Naive thymus-derived CD4-positive, alpha-beta T cell (primary cell): ENCODE measurements at regions not wholly inside any gene's neighbourhood (a gene's known extent, or its start where the extent isn't known, plus 50 kb on each side); places are given as distances from the start of the nearest gene placed in this dataset.
"Not testable (repeated sequence)": the region's sequence is repeated elsewhere in the genome, so short reads cannot be mapped to it uniquely, and the experiment has no call there.

Experiments used
- ATAC-seq: fragments of 150-1000 bp; cut with Tn5 transposase; 2 replicates; pipeline ENCODE4 v1.10.0; 2021; ENCODE audit warnings: mild to moderate bottlenecking, moderate library complexity
- CTCF ChIA-PET: fragments of 350-600 bp; sonication (Branson Sonifier 250); formaldehyde crosslinking; loops from one replicate; lab custom pipeline; 2021; ENCODE audit warnings: antibody characterized with exemption; lab: Charles Lee
- POLR2A ChIA-PET: fragments of 350-600 bp; sonication (Branson Sonifier 250); formaldehyde crosslinking; loops from one replicate; lab custom pipeline; 2021; ENCODE audit warnings: antibody characterized with exemption, inconsistent platforms; lab: Charles Lee
- DNase-seq, 9 donors: peaks; one replicate each; pipeline versions ENCODE4 v3.0.0 to v3.0.0-alpha.2; 2020 to 2022; ENCODE audit warnings: mixed read lengths in 1 of 9
- H3K27ac ChIP-seq: one replicate; pipeline ENCODE4 v1.7.0; 2013; ENCODE audit warnings: mild to moderate bottlenecking, low read depth, low read length, moderate library complexity
- H3K27me3 ChIP-seq, 2 donors: one replicate each; pipeline ENCODE4 v1.7.0; 2013; ENCODE audit warnings: low read length in 2 of 2, mild to moderate bottlenecking in 2 of 2, moderate library complexity in 2 of 2; ENCODE audit not compliant: control insufficient read depth in 2 of 2, insufficient read depth in 2 of 2
- H3K36me3 ChIP-seq, 3 experiments: 1 replicate in 2 of 3; 2 replicates in 1 of 3; pipeline ENCODE4 v1.7.0; 2013; ENCODE audit warnings: low read length in 3 of 3, mild to moderate bottlenecking in 3 of 3, moderate library complexity in 1 of 3; ENCODE audit not compliant: insufficient read depth in 3 of 3, control insufficient read depth in 2 of 3
- H3K4me1 ChIP-seq, 2 donors: one replicate each; pipeline ENCODE4 v1.7.0; 2013; ENCODE audit warnings: low read length in 2 of 2, mild to moderate bottlenecking in 2 of 2, moderate library complexity in 1 of 2; ENCODE audit not compliant: control insufficient read depth in 2 of 2, insufficient read depth in 2 of 2
- H3K4me3 ChIP-seq: 2 replicates; pipeline ENCODE4 v1.7.0; 2013; ENCODE audit warnings: mild to moderate bottlenecking, low read length
- H3K9me3 ChIP-seq, 3 experiments: 1 replicate in 2 of 3; 2 replicates in 1 of 3; pipeline ENCODE4 v1.7.0; 2013; ENCODE audit warnings: low read length in 3 of 3; ENCODE audit not compliant: control insufficient read depth in 2 of 3
- H3K27ac Mint-ChIP-seq, 9 donors: one replicate each; pipeline ENCODE4 v1.8.0; 2020 to 2022; ENCODE audit warnings: mixed read lengths in 9 of 9, mild to moderate bottlenecking in 8 of 9, moderate library complexity in 5 of 9, inconsistent platforms in 2 of 9
- H3K27me3 Mint-ChIP-seq, 5 donors: one replicate each; pipeline ENCODE4 v1.8.0; 2021 to 2022; ENCODE audit warnings: mixed read lengths in 5 of 5, mild to moderate bottlenecking in 1 of 5
- H3K36me3 Mint-ChIP-seq, 5 donors: one replicate each; pipeline ENCODE4 v1.8.0; 2020 to 2022; ENCODE audit warnings: mixed read lengths in 5 of 5, mild to moderate bottlenecking in 3 of 5, inconsistent platforms in 1 of 5
- H3K4me1 Mint-ChIP-seq, 7 donors: one replicate each; pipeline ENCODE4 v1.8.0; 2020 to 2022; ENCODE audit warnings: mixed read lengths in 7 of 7, mild to moderate bottlenecking in 3 of 7, inconsistent platforms in 1 of 7
- H3K4me3 Mint-ChIP-seq, 10 donors: one replicate each; pipeline ENCODE4 v1.8.0; 2020 to 2022; ENCODE audit warnings: mild to moderate bottlenecking in 10 of 10, mixed read lengths in 10 of 10, moderate library complexity in 6 of 10, inconsistent platforms in 2 of 10
- H3K9me3 Mint-ChIP-seq, 11 donors: one replicate each; pipeline ENCODE4 v1.8.0; 2020 to 2022; ENCODE audit warnings: mixed read lengths in 11 of 11, mild to moderate bottlenecking in 4 of 11, inconsistent platforms in 1 of 11, moderate library complexity in 1 of 11
- intact Hi-C, 2 donors: fragments of 100-400 bp; cut with micrococcal nuclease; formaldehyde crosslinking; loops; one replicate each; pipeline ENCODE4 v1.15.1; 2023

DNA sequence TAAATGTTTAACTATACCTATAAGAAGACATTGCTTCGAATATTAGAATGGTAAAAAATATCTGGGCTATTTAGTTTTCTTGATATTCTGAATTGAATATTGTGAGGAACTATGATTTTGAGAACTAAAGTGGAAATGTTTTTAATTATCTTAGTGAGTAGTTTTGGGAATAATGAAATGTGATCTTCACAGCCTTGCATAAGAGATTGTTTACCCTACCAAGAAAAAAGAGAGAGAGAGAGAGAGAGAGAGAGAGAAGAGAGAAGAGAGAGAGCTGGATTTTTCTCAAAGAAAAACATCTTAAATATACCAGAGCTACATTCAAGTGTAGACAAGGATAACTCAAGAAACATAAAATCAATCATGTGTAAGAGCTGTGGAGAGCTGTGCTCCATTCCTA, 148.7 kb upstream of the MAD2L1 start:
- Mint-ChIP-seq H3K36me3 (peaks cover 0 to 4% (median 0%) of the 10 kb centered on the region in 5 donors), H3K9me3 (peaks cover 0 to 14% (median 3%) of the 10 kb centered on the region in 11 donors), H3K27ac (no peak overlapping the region), H3K4me3 (no peak overlapping the region), H3K4me1 (no peaks in the 10 kb centered on the region), H3K27me3 (peaks cover 0 to 30% (median 21%) of the 10 kb centered on the region in 5 donors)
- no peak overlapping the region for H3K4me3 ChIP-seq
- ChIA-PET CTCF (no interaction called here), POLR2A (no interaction called here)
- intact Hi-C loops: no loop called here
- DNase-seq: no peak
- H3K27me3 ChIP-seq: no peaks in the 10 kb centered on the region
- no peaks in the 10 kb centered on the region for H3K36me3 ChIP-seq
- ATAC-seq: no peak
- H3K4me1 ChIP-seq: no peaks in the 10 kb centered on the region
- no peaks in the 10 kb centered on the region for H3K9me3 ChIP-seq
- H3K27ac ChIP-seq: no peak overlapping the region

DNA sequence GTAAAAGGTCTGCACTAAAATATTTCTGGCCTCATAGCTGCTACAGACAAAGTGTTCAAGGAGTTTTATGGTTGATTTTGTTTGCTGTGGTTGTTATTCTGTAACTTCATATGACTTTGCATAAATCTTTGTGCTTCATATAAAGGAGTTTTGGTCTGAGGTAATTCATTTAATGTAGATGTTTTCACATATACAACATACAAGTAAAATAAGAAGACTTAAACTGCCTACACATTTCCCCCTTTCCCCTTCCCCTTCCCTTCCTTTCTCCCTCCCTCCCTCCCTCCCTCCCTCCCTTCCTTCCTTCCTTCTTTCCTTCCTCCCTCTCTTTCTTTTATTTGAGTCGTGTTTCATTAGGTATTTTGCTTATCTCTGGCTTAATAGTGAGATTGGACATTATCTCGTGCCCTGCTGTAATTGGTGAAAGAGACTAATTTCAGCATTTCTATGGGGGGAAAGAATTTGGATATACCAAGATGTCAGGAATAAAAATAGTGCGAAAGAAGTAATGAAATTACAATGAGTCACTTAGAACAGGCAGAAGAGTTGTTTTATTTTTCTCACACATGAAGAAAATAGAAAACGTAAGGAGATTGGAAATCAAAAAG, 144.9 kb upstream of the MAD2L1 start:
- peaks cover 0 to 4% (median 0%) of the 10 kb centered on the region in 5 donors for H3K36me3 Mint-ChIP-seq
- H3K9me3 Mint-ChIP-seq: peaks cover 0 to 5% (median 0%) of the 10 kb centered on the region in 11 donors
- no peak overlapping the region for H3K4me3 Mint-ChIP-seq
- Histone ChIP-seq H3K9me3 (no peaks in the 10 kb centered on the region), H3K27ac (no peak overlapping the region), H3K4me1 (no peaks in the 10 kb centered on the region), H3K4me3 (no peak overlapping the region), H3K27me3 (no peaks in the 10 kb centered on the region), H3K36me3 (no peaks in the 10 kb centered on the region)
- peaks cover 0 to 26% (median 19%) of the 10 kb centered on the region in 5 donors for H3K27me3 Mint-ChIP-seq
- ChIA-PET CTCF (no interaction called here), POLR2A (no interaction called here)
- DNase-seq (no peak), ATAC-seq (no peak)
- no peaks in the 10 kb centered on the region for H3K4me1 Mint-ChIP-seq
- no peak overlapping the region for H3K27ac Mint-ChIP-seq
- intact Hi-C loops: no loop called here

- no peak for DNase-seq
- POLR2A ChIA-PET: no interaction called here
- H3K36me3 Mint-ChIP-seq: peaks cover 0 to 4% (median 0%) of the 10 kb centered on the region in 5 donors
Observed at GRCh38 chr4:120209706-120210105, 143.1 kb upstream of the MAD2L1 start.

GRCh38 chr4:120207021-120207420, 140.4 kb upstream of the MAD2L1 start:
- Histone ChIP-seq H3K27ac (no peak overlapping the region), H3K27me3 (no peaks in the 10 kb centered on the region), H3K9me3 (no peaks in the 10 kb centered on the region), H3K4me1 (no peaks in the 10 kb centered on the region), H3K36me3 (no peaks in the 10 kb centered on the region), H3K4me3 (no peak overlapping the region)
- Mint-ChIP-seq H3K9me3 (peaks cover 0 to 14% (median 4%) of the 10 kb centered on the region in 11 donors), H3K4me3 (no peak overlapping the region), H3K27ac (no peak overlapping the region), H3K36me3 (peaks cover 0 to 4% (median 0%) of the 10 kb centered on the region in 5 donors), H3K27me3 (peaks cover 0 to 13% (median 5%) of the 10 kb centered on the region in 5 donors), H3K4me1 (no peaks in the 10 kb centered on the region)
- CTCF ChIA-PET: no interaction called here
- intact Hi-C loops: no loop called here
- DNase-seq (no peak), ATAC-seq (no peak)
- POLR2A ChIA-PET: no interaction called here

More at GRCh38 chr4:120209706-120210105, 143.1 kb upstream of the MAD2L1 start:
- H3K4me3 ChIP-seq: no peak overlapping the region
- no peaks in the 10 kb centered on the region for H3K36me3 ChIP-seq
- no peaks in the 10 kb centered on the region for H3K9me3 ChIP-seq
- Mint-ChIP-seq H3K4me1 (no peaks in the 10 kb centered on the region), H3K4me3 (no peak overlapping the region), H3K27me3 (peaks cover 0 to 26% (median 16%) of the 10 kb centered on the region in 5 donors), H3K27ac (no peak overlapping the region), H3K9me3 (peaks cover 0 to 10% (median 2%) of the 10 kb centered on the region in 11 donors)
- no peak overlapping the region for H3K27ac ChIP-seq
- no peaks in the 10 kb centered on the region for H3K4me1 ChIP-seq
- no peak for ATAC-seq
- CTCF ChIA-PET: no interaction called here
- intact Hi-C loops: no loop called here
- no peaks in the 10 kb centered on the region for H3K27me3 ChIP-seq

DNA sequence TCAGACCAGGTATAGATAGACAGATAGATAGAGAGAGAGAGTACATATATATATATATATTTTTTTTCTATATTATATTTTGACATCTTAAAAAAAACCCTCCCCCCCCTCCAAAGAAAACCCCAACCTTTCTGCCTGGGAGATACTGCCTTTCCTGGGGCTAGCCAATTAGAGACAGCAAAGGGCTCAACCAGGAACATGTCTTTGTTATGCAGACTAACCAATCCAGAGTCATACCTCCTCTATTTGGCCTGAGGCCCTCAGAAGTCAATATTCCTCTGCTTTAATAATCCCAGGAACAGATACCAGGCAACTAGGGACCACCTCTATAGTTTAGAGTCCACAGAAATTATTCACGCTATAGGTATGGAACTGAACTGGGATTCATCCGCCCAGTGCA, 135.6 kb upstream of the MAD2L1 start:
- Histone ChIP-seq H3K27ac (no peak overlapping the region), H3K4me1 (no peaks in the 10 kb centered on the region), H3K36me3 (no peaks in the 10 kb centered on the region), H3K9me3 (no peaks in the 10 kb centered on the region), H3K27me3 (no peaks in the 10 kb centered on the region), H3K4me3 (no peak overlapping the region)
- ATAC-seq (no peak), DNase-seq (no peak)
- Mint-ChIP-seq H3K36me3 (peaks cover 0 to 2% (median 0%) of the 10 kb centered on the region in 5 donors), H3K4me3 (no peak overlapping the region), H3K4me1 (no peaks in the 10 kb centered on the region), H3K9me3 (peaks cover 0 to 14% (median 3%) of the 10 kb centered on the region in 11 donors), H3K27ac (no peak overlapping the region), H3K27me3 (peaks cover 0 to 18% (median 10%) of the 10 kb centered on the region in 5 donors)
- intact Hi-C loops: no loop called here
- CTCF ChIA-PET: no interaction called here
- POLR2A ChIA-PET: no interaction called here

GRCh38 chr4:120200573-120201110, 134.0 kb upstream of the MAD2L1 start:
- H3K9me3 ChIP-seq, H3K27me3 ChIP-seq, H3K36me3 Mint-ChIP-seq, H3K27ac Mint-ChIP-seq, H3K4me3 ChIP-seq, DNase-seq, H3K4me3 Mint-ChIP-seq, ATAC-seq, CTCF ChIA-PET, POLR2A ChIA-PET, intact Hi-C loops, H3K27ac ChIP-seq, H3K36me3 ChIP-seq, H3K4me1 ChIP-seq, H3K4me1 Mint-ChIP-seq: not testable (repeated sequence)
- Mint-ChIP-seq H3K9me3 (peaks cover 0 to 13% (median 3%) of the 10 kb centered on the region in 11 donors), H3K27me3 (peaks cover 0 to 21% (median 2%) of the 10 kb centered on the region in 5 donors)

DNA sequence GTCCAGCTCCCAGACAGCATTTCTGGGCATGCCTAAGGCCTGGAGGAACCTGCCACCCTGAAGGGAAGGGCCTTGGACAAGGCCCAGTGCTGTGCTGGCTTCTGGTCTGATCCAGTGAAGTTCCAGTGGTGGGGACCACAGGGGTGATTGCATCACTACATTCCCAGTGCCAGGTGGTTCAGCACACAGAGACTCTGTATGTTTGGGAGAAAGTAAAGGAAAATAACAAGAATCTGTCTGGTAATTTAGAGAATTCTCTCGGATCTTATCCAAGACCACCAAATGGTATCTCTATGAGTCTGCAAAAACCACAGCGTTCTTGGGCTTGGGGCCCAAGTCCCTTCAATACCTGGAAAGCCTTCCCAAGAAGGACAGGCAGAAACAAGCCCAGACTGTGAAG, 131.8 kb upstream of the MAD2L1 start:
- Mint-ChIP-seq H3K27ac (no peak overlapping the region), H3K36me3 (no peaks in the 10 kb centered on the region), H3K9me3 (peaks cover 0 to 2% (median 0%) of the 10 kb centered on the region in 11 donors), H3K27me3 (peaks cover 0 to 21% (median 2%) of the 10 kb centered on the region in 5 donors), H3K4me3 (no peak overlapping the region), H3K4me1 (no peaks in the 10 kb centered on the region)
- Histone ChIP-seq H3K9me3 (no peaks in the 10 kb centered on the region), H3K27ac (no peak overlapping the region), H3K4me1 (no peaks in the 10 kb centered on the region), H3K27me3 (no peaks in the 10 kb centered on the region), H3K4me3 (no peak overlapping the region), H3K36me3 (no peaks in the 10 kb centered on the region)
- POLR2A ChIA-PET: no interaction called here
- CTCF ChIA-PET: no interaction called here
- no peak for ATAC-seq
- intact Hi-C loops: no loop called here
- no peak for DNase-seq
